ENCODE measurements at regions not wholly inside any gene's neighbourhood (a gene's known extent, or its start where the extent isn't known, plus 50 kb on each side); places are given as distances from the start of the nearest gene placed in this dataset.

GRCh38 chr10:131559450-131559911 lies 248.0 kb upstream of the TCERG1L start:
- no peak for TF ChIP-seq EZH2 (optimal IDR thresholded peaks at IDR 0.05; ENCODE audit: low read depth, low read length)
- no peak for TF ChIP-seq CTCF (IDR thresholded peaks at IDR 0.05; ENCODE audit: low read length)
- TF ChIP-seq EZH2phosphoT487 (IDR thresholded peaks at IDR 0.05; ENCODE audit: low read length), result no peak
- no peak overlapping the region for H3K4me3 ChIP-seq (ENCODE audit: low read length)
- no peaks in the 10 kb centered on the region for H3K36me3 ChIP-seq (replicated peaks; ENCODE audit: insufficient read depth, low read length)
- no peak overlapping the region for H3K27ac ChIP-seq (ENCODE audit: low read length)
- H3K4me2 ChIP-seq (ENCODE audit: low read depth, low read length), result no peak overlapping the region
- H4K20me1 ChIP-seq (ENCODE audit: insufficient read depth, low read length), result no peaks in the 10 kb centered on the region
- H3K9me2 ChIP-seq (replicated peaks; ENCODE audit: insufficient read depth, low read length), result no peaks in the 10 kb centered on the region
- no peaks in the 10 kb centered on the region for H3K4me1 ChIP-seq (ENCODE audit: low read length)
- no peak for DNase-seq
- H3K9ac ChIP-seq (ENCODE audit: low read length), result no peak overlapping the region
- no peaks in the 10 kb centered on the region for H3K9me3 ChIP-seq (replicated peaks; ENCODE audit: insufficient read depth, low read length)
- no peaks in the 10 kb centered on the region for H3K27me3 ChIP-seq (replicated peaks; ENCODE audit: insufficient read depth, low read length)
- no peaks in the 10 kb centered on the region for H3F3A ChIP-seq (ENCODE audit: insufficient read depth, low read length)
- no peak overlapping the region for H2AFZ ChIP-seq (ENCODE audit: low read length)
- no peaks in the 10 kb centered on the region for H3K79me2 ChIP-seq (ENCODE audit: low read length)

GRCh38 chr10:131560166-131560565 lies 248.6 kb upstream of the TCERG1L start:
- no peak for TF ChIP-seq EZH2phosphoT487 (IDR thresholded peaks at IDR 0.05; ENCODE audit: low read length)
- no peak for TF ChIP-seq EZH2 (optimal IDR thresholded peaks at IDR 0.05; ENCODE audit: low read depth, low read length)
- TF ChIP-seq CTCF (IDR thresholded peaks at IDR 0.05; ENCODE audit: low read length), result no peak
- H3K9me3 ChIP-seq (replicated peaks; ENCODE audit: insufficient read depth, low read length), result no peaks in the 10 kb centered on the region
- no peak overlapping the region for H3K9ac ChIP-seq (ENCODE audit: low read length)
- no peak overlapping the region for H3K27ac ChIP-seq (ENCODE audit: low read length)
- no peak overlapping the region for H3K4me2 ChIP-seq (ENCODE audit: low read depth, low read length)
- no peak for DNase-seq
- no peaks in the 10 kb centered on the region for H3K9me2 ChIP-seq (replicated peaks; ENCODE audit: insufficient read depth, low read length)
- no peaks in the 10 kb centered on the region for H3K27me3 ChIP-seq (replicated peaks; ENCODE audit: insufficient read depth, low read length)
- no peaks in the 10 kb centered on the region for H3F3A ChIP-seq (ENCODE audit: insufficient read depth, low read length)
- H2AFZ ChIP-seq (ENCODE audit: low read length), result no peak overlapping the region
- H3K36me3 ChIP-seq (replicated peaks; ENCODE audit: insufficient read depth, low read length), result no peaks in the 10 kb centered on the region
- no peaks in the 10 kb centered on the region for H3K79me2 ChIP-seq (ENCODE audit: low read length)
- H3K4me3 ChIP-seq (ENCODE audit: low read length), result no peak overlapping the region
- H4K20me1 ChIP-seq (ENCODE audit: insufficient read depth, low read length), result no peaks in the 10 kb centered on the region
- no peaks in the 10 kb centered on the region for H3K4me1 ChIP-seq (ENCODE audit: low read length)

- Histone ChIP-seq H3K4me3 (ENCODE audit: low read length) (no peak overlapping the region), H3K79me2 (ENCODE audit: low read length) (no peaks in the 10 kb centered on the region), H3K36me3 (replicated peaks; ENCODE audit: insufficient read depth, low read length) (no peaks in the 10 kb centered on the region), H2AFZ (ENCODE audit: low read length) (no peak overlapping the region), H3K9me3 (replicated peaks; ENCODE audit: insufficient read depth, low read length) (no peaks in the 10 kb centered on the region), H3K4me1 (ENCODE audit: low read length) (no peaks in the 10 kb centered on the region), H3K9ac (ENCODE audit: low read length) (no peak overlapping the region), H3K4me2 (ENCODE audit: low read depth, low read length) (no peak overlapping the region), H3K9me2 (replicated peaks; ENCODE audit: insufficient read depth, low read length) (no peaks in the 10 kb centered on the region), H3F3A (ENCODE audit: insufficient read depth, low read length) (no peaks in the 10 kb centered on the region), H4K20me1 (ENCODE audit: insufficient read depth, low read length) (no peaks in the 10 kb centered on the region), H3K27ac (ENCODE audit: low read length) (no peak overlapping the region), H3K27me3 (replicated peaks; ENCODE audit: insufficient read depth, low read length) (no peaks in the 10 kb centered on the region)
- no peak for DNase-seq
- TF ChIP-seq CTCF (IDR thresholded peaks at IDR 0.05; ENCODE audit: low read length), result no peak
- no peak for TF ChIP-seq EZH2 (optimal IDR thresholded peaks at IDR 0.05; ENCODE audit: low read depth, low read length)
- no peak for TF ChIP-seq EZH2phosphoT487 (IDR thresholded peaks at IDR 0.05; ENCODE audit: low read length)
Observed at GRCh38 chr10:131560706-131561355, 249.3 kb upstream of the TCERG1L start.

Measured in MM.1S (cell line).